ENCODE measurements at regions not wholly inside any gene's neighbourhood (a gene's known extent, or its start where the extent isn't known, plus 50 kb on each side); places are given as distances from the start of the nearest gene placed in this dataset.
"Not testable (repeated sequence)": the region's sequence is repeated elsewhere in the genome, so short reads cannot be mapped to it uniquely, and the experiment has no call there.

DNA sequence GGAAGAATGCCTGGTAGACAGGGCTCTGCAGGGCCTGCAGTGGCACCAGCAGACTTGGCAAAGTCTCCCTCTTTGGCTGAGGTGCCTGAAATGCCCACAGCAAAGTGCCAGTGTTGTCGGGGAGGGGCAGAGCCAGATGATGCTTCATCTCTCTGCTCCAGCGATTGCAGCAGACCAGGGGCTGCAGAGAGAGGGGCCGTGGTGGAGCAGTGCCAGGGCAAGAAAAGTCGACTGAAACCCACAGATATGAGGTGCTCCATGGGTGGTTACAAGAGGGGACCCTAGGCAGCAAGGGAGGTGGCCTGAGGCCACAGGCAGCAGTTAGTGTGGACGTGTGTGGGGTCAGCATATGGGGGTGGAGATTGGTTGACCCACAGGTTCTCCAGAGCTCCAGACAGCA lies 123.5 kb upstream of the SHH start:
- no peak for TF ChIP-seq POLR2A (IDR thresholded peaks at IDR 0.05)
- TF ChIP-seq, protein P1, sequence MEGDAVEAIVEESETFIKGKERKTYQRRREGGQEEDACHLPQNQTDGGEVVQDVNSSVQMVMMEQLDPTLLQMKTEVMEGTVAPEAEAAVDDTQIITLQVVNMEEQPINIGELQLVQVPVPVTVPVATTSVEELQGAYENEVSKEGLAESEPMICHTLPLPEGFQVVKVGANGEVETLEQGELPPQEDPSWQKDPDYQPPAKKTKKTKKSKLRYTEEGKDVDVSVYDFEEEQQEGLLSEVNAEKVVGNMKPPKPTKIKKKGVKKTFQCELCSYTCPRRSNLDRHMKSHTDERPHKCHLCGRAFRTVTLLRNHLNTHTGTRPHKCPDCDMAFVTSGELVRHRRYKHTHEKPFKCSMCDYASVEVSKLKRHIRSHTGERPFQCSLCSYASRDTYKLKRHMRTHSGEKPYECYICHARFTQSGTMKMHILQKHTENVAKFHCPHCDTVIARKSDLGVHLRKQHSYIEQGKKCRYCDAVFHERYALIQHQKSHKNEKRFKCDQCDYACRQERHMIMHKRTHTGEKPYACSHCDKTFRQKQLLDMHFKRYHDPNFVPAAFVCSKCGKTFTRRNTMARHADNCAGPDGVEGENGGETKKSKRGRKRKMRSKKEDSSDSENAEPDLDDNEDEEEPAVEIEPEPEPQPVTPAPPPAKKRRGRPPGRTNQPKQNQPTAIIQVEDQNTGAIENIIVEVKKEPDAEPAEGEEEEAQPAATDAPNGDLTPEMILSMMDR (IDR thresholded peaks at IDR 0.05) = no peak
- TF ChIP-seq EP300 (IDR thresholded peaks at IDR 0.05) = no peak
- Histone ChIP-seq H3K27me3 (no peaks in the 10 kb centered on the region), H3K4me1 (ENCODE audit: insufficient read depth) (no peaks in the 10 kb centered on the region), H3K36me3 (no peaks in the 10 kb centered on the region), H3K27ac (no peak overlapping the region), H3K4me3 (no peak overlapping the region), H3K9me3 (no peaks in the 10 kb centered on the region)
- DNase-seq = no peak
- intact Hi-C loops (cut with DNase I) = no loop called here
- 69 to 74% (median 71%) methylated on average over 5 of the region's 5 CpGs for WGBS, 3 donors

DNA sequence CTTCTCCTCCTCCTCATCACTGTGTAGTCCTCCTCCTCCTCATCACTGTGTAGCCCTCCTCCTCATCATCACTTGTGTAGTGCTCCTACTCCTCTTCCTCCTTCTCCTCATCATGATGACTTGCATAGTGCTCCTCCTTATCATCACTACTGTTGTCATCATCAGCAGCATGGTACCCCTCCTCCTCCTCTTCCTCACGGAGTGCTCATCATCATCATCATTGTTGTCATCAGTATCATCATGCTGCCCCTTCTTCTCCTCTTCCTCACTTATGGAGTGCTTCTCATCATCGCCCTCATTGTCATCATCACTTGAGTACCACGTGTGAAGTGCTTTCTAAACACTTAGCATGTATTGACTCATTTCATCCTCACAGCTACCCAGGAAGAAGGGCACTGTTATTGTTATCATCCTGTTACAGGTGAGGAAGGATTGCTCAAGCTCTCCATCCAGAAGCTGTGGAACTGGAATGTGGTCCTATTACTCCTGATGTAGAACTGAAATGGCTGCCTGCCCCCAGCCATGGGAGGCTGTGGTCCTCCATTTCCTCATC lies 122.8 kb upstream of the SHH start:
- WGBS, 3 donors = 70 to 81% (median 79%) methylated on average over 3 of the region's 3 CpGs
- no peak overlapping the region for H3K27ac ChIP-seq
- DNase-seq = no peak
- H3K36me3 ChIP-seq = no peaks in the 10 kb centered on the region
- intact Hi-C loops (cut with DNase I) = no loop called here
- H3K27me3 ChIP-seq = no peaks in the 10 kb centered on the region
- no peaks in the 10 kb centered on the region for H3K4me1 ChIP-seq (ENCODE audit: insufficient read depth)
- H3K9me3 ChIP-seq = no peaks in the 10 kb centered on the region
- no peak overlapping the region for H3K4me3 ChIP-seq
- TF ChIP-seq, protein P1 (IDR thresholded peaks at IDR 0.05) = no peak

DNA sequence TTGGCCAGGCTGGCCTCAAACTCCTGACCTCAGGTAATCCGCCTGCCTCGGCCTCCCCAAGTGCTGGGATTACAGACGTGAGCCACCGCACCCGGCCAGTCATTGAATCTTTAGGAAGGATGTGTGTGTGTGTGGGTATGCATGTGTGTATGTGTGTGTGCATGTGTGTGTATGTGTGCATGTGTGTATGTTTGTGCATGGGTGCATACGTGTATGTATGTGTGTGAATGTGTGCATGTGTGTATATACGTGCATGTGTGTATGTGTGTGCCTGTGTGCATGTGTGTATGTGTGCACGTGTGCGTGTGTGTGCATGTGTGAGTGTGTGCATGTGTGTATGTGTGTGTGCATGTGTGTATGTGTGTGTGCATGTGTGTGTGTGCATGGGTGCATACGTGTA lies 120.1 kb upstream of the SHH start:
- WGBS, 3 donors = 76 to 81% (median 77%) methylated on average over 9 of the region's 10 CpGs
- H3K4me1 ChIP-seq (ENCODE audit: insufficient read depth); intact Hi-C loops (cut with DNase I); H3K36me3 ChIP-seq; DNase-seq; H3K9me3 ChIP-seq; H3K27me3 ChIP-seq; H3K27ac ChIP-seq; H3K4me3 ChIP-seq: not testable (repeated sequence)

DNA sequence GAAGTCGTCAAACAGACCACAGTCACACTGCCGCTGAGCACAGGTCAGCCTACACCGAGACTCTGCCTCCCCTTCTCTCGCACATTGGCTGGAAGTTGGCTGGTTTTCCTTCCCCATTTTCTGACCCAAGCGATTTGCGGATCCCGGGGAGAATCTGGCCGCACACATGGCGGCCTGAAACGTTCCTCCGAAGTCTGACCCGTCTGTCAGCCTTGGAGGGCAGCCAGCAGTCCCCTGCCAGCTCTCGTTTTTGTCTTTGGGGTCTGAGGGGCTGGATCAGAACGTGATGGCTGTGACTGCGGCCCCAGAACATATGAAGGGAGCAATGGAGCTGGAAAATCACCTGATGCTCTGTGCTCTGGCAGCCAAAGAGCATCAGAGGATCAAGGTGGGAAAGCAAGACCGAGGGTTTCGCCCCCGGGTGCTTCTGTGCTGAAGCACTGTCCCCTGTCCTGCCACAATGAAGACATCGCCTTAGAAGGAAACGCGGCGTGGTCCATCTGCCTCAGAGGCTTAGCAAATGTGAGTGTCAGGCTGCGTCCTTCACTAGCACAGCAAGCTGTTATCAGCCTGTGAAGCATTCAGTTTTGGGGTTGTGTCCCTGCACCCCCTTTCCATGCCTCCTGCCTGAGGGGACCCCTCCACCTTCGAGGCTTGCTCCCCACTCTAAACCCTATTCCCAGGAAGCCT lies 119.3 kb upstream of the SHH start:
- no peak overlapping the region for H3K27ac ChIP-seq
- 64 to 68% (median 66%) methylated on average over 24 of the region's 24 CpGs for WGBS, 3 donors
- intact Hi-C loops (cut with DNase I) = no loop called here
- no peaks in the 10 kb centered on the region for H3K36me3 ChIP-seq
- no peak overlapping the region for H3K4me3 ChIP-seq
- no peak for DNase-seq
- no peaks in the 10 kb centered on the region for H3K27me3 ChIP-seq
- no peaks in the 10 kb centered on the region for H3K4me1 ChIP-seq (ENCODE audit: insufficient read depth)
- H3K9me3 ChIP-seq = no peaks in the 10 kb centered on the region
- TF ChIP-seq, protein P1 (IDR thresholded peaks at IDR 0.05) = no peak
- no peak for TF ChIP-seq POLR2A (IDR thresholded peaks at IDR 0.05)
- TF ChIP-seq EP300 (IDR thresholded peaks at IDR 0.05) = no peak

DNA sequence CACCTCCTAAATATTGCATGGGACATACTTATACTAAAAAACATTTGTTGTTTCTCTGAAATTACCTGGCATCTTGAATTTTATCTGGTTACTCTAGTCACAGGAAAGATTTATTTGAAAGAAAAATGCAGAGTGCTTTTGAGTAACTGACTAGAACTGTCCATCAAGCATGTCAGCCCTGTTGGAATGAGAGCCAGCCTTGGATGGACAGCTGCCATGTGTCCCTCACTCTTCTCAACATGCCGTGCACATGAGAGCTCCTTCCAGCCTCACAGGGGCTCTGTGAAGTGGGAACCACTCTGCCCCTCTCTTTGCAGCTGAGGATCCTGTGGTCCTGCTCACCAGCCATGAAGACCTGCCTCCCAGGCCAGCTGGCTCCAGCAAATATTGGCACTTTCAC lies 118.3 kb upstream of the SHH start:
- Histone ChIP-seq H3K36me3 (no peaks in the 10 kb centered on the region), H3K4me3 (no peak overlapping the region), H3K9me3 (no peaks in the 10 kb centered on the region), H3K4me1 (ENCODE audit: insufficient read depth) (no peaks in the 10 kb centered on the region), H3K27ac (no peak overlapping the region), H3K27me3 (no peaks in the 10 kb centered on the region)
- intact Hi-C loops (cut with DNase I) = no loop called here
- 63 to 78% (median 73%) methylated on average over 1 of the region's 1 CpG for WGBS, 3 donors
- DNase-seq = no peak
- TF ChIP-seq, protein P1 (IDR thresholded peaks at IDR 0.05) = no peak
- no peak for TF ChIP-seq POLR2A (IDR thresholded peaks at IDR 0.05)
- TF ChIP-seq EP300 (IDR thresholded peaks at IDR 0.05) = no peak

Measured in ovary (tissue), 7 donors.